ENCODE measurements at regions not wholly inside any gene's neighbourhood (a gene's known extent, or its start where the extent isn't known, plus 50 kb on each side); places are given as distances from the start of the nearest gene placed in this dataset.

GRCh38 chr15:52856286-52856685 is 66.2 kb upstream of the ONECUT1 start:
- Histone ChIP-seq H3K9ac (ENCODE audit: low read depth in 1 of 2, low read length in 2 of 2) (no peak overlapping the region), H3K36me3 (ENCODE audit: control insufficient read depth in 1 of 2, insufficient read depth in 2 of 2, low read length in 2 of 2) (no peaks in the 10 kb centered on the region)

GRCh38 chr15:52855157-52855556 is 65.0 kb upstream of the ONECUT1 start:
- H3K9me3 ChIP-seq (ENCODE audit: control insufficient read depth in 1 of 2, low read length in 2 of 2): no peaks in the 10 kb centered on the region
- H3K27me3 ChIP-seq (ENCODE audit: control insufficient read depth in 1 of 2, insufficient read depth in 2 of 2, low read length in 2 of 2): no peaks in the 10 kb centered on the region
- H3K4me1 ChIP-seq (ENCODE audit: control insufficient read depth in 1 of 2, insufficient read depth in 2 of 2, low read length in 2 of 2): no peaks in the 10 kb centered on the region
- H3K4me3 ChIP-seq (ENCODE audit: low read depth in 1 of 2, low read length in 2 of 2): no peak overlapping the region
- no peak overlapping the region for H3K9ac ChIP-seq (ENCODE audit: low read depth in 1 of 2, low read length in 2 of 2)
- no peak overlapping the region for H3K27ac ChIP-seq (ENCODE audit: low read depth, low read length)
- H3K36me3 ChIP-seq (ENCODE audit: control insufficient read depth in 1 of 2, insufficient read depth in 2 of 2, low read length in 2 of 2): no peaks in the 10 kb centered on the region

More at GRCh38 chr15:52856286-52856685, 66.2 kb upstream of the ONECUT1 start:
- H3K9me3 ChIP-seq (ENCODE audit: control insufficient read depth in 1 of 2, low read length in 2 of 2): no peaks in the 10 kb centered on the region
- no peaks in the 10 kb centered on the region for H3K4me1 ChIP-seq (ENCODE audit: control insufficient read depth in 1 of 2, insufficient read depth in 2 of 2, low read length in 2 of 2)
- no peaks in the 10 kb centered on the region for H3K27me3 ChIP-seq (ENCODE audit: control insufficient read depth in 1 of 2, insufficient read depth in 2 of 2, low read length in 2 of 2)
- H3K27ac ChIP-seq (ENCODE audit: low read depth, low read length): no peak overlapping the region
- H3K4me3 ChIP-seq (ENCODE audit: low read depth in 1 of 2, low read length in 2 of 2): no peak overlapping the region

- no peak overlapping the region for H3K9ac ChIP-seq (ENCODE audit: low read depth in 1 of 2, low read length in 2 of 2)
- H3K36me3 ChIP-seq (ENCODE audit: control insufficient read depth in 1 of 2, insufficient read depth in 2 of 2, low read length in 2 of 2): no peaks in the 10 kb centered on the region
- no peaks in the 10 kb centered on the region for H3K27me3 ChIP-seq (ENCODE audit: control insufficient read depth in 1 of 2, insufficient read depth in 2 of 2, low read length in 2 of 2)
- no peaks in the 10 kb centered on the region for H3K9me3 ChIP-seq (ENCODE audit: control insufficient read depth in 1 of 2, low read length in 2 of 2)
- H3K27ac ChIP-seq (ENCODE audit: low read depth, low read length): no peak overlapping the region
- H3K4me3 ChIP-seq (ENCODE audit: low read depth in 1 of 2, low read length in 2 of 2): no peak overlapping the region
- no peaks in the 10 kb centered on the region for H3K4me1 ChIP-seq (ENCODE audit: control insufficient read depth in 1 of 2, insufficient read depth in 2 of 2, low read length in 2 of 2)
These were observed 54.7 kb upstream of the ONECUT1 start for GRCh38 chr15:52844823-52845222.
